NCI-H1694 (cell line): ENCODE measurements at regions not wholly inside any gene's neighbourhood (a gene's known extent, or its start where the extent isn't known, plus 50 kb on each side); places are given as distances from the start of the nearest gene placed in this dataset.
A peak's percentile ranks its signal among the peaks of the same experiment; 100 is the strongest.

Experiments used
- DNase-seq: peaks from one replicate; lab custom pipeline; 2025; lab: John Stamatoyannopoulos, UW

GRCh38 chr1:101317590-101317989 is 80.8 kb downstream of the S1PR1 start:
- no peak for DNase-seq

- DNase-seq: no peak
These were observed 86.7 kb downstream of the S1PR1 start for GRCh38 chr1:101323535-101323934.

- no peak for DNase-seq
These were observed 88.3 kb downstream of the S1PR1 start for GRCh38 chr1:101325144-101325543.

GRCh38 chr1:101330427-101331130 is 93.8 kb downstream of the S1PR1 start:
- no peak for DNase-seq

- DNase-seq: no peak
These were observed 95.0 kb downstream of the S1PR1 start for GRCh38 chr1:101331794-101332193.

- no peak for DNase-seq
These were observed 95.8 kb downstream of the S1PR1 start for GRCh38 chr1:101332633-101333032.

- no peak for DNase-seq
These were observed 96.4 kb downstream of the S1PR1 start for GRCh38 chr1:101333186-101333585.

GRCh38 chr1:101337968-101338367 is 101.1 kb downstream of the S1PR1 start:
- DNase-seq: no peak

- no peak for DNase-seq
These were observed 102.1 kb downstream of the S1PR1 start for GRCh38 chr1:101338714-101339430.

- DNase-seq: no peak
These were observed 107.9 kb downstream of the S1PR1 start for GRCh38 chr1:101344745-101345144.

- no peak for DNase-seq
These were observed 109.6 kb downstream of the S1PR1 start for GRCh38 chr1:101346419-101346818.

GRCh38 chr1:101356013-101356412 is 119.2 kb downstream of the S1PR1 start:
- no peak for DNase-seq

GRCh38 chr1:101356604-101357443 is 120.0 kb downstream of the S1PR1 start:
- DNase-seq: no peak

GRCh38 chr1:101357444-101357986 is 120.7 kb downstream of the S1PR1 start:
- peak; percentile 71 for DNase-seq

- no peak for DNase-seq
These were observed 123.7 kb downstream of the S1PR1 start for GRCh38 chr1:101360506-101360905.

GRCh38 chr1:101363891-101364318 is 127.1 kb downstream of the S1PR1 start:
- no peak for DNase-seq

- no peak for DNase-seq
These were observed 127.7 kb downstream of the S1PR1 start for GRCh38 chr1:101364370-101365120.

GRCh38 chr1:101365186-101365585 is 128.4 kb downstream of the S1PR1 start:
- no peak for DNase-seq

GRCh38 chr1:101365878-101366277 is 129.1 kb downstream of the S1PR1 start:
- no peak for DNase-seq

- no peak for DNase-seq
These were observed 129.8 kb downstream of the S1PR1 start for GRCh38 chr1:101366513-101367215.

GRCh38 chr1:101367630-101368029 is 130.8 kb downstream of the S1PR1 start:
- no peak for DNase-seq
